Fibroblast of lung (primary cell): ENCODE measurements at regions not wholly inside any gene's neighbourhood (a gene's known extent, or its start where the extent isn't known, plus 50 kb on each side); places are given as distances from the start of the nearest gene placed in this dataset.

ENCODE experiments used
- CTCF ChIP-seq, 2 donors: IDR thresholded peaks in 1 of 2; conservative IDR thresholded peaks in 1 of 2; 1 replicate in 1 of 2; 2 replicates in 1 of 2; pipeline ENCODE4 v1.5.1; 2011 to 2012; ENCODE audit warnings: low read length in 2 of 2, control low read depth in 1 of 2, inconsistent platforms in 1 of 2, low read depth in 1 of 2, mild to moderate bottlenecking in 1 of 2
- EZH2 ChIP-seq: IDR thresholded peaks from 2 replicates; pipeline ENCODE4 v1.5.1; 2012; ENCODE audit warnings: low read length, control low read depth, mild to moderate bottlenecking; ENCODE audit errors: missing control alignments

GRCh38 chrX:118182025-118182424 is 65.4 kb upstream of the KLHL13 start:
- no peak for TF ChIP-seq CTCF (conservative IDR thresholded peaks at IDR 0.05 in 1 of 2, IDR thresholded peaks at IDR 0.05 in 1 of 2; ENCODE audit: low read depth in 1 of 2, low read length in 2 of 2)
- TF ChIP-seq EZH2, result no peak
